Mucosa of descending colon (tissue), 3 donors: ENCODE measurements at regions not wholly inside any gene's neighbourhood (a gene's known extent, or its start where the extent isn't known, plus 50 kb on each side); places are given as distances from the start of the nearest gene placed in this dataset.

Experiments
- ATAC-seq: fragments of 200-7000 bp; cut with Tn5 transposase; one replicate; pipeline ENCODE4 v1.9.1; 2020; ENCODE audit warnings: mild to moderate bottlenecking, moderate library complexity
- DNase-seq, 3 donors: peaks; one replicate each; pipeline ENCODE4 v3.0.0-alpha.2; 2020
- H3K36me3 ChIP-seq: fragments of 200-600 bp; one replicate; pipeline ENCODE4 v1.8.0; 2021; ENCODE audit warnings: low read depth, mild to moderate bottlenecking
- H3K4me1 ChIP-seq: fragments of 200-600 bp; one replicate; pipeline ENCODE4 v1.8.0; 2021; ENCODE audit warnings: low read depth, mild to moderate bottlenecking
- H3K4me3 ChIP-seq: fragments of 200-600 bp; one replicate; pipeline ENCODE4 v1.8.0; 2021; ENCODE audit warnings: mild to moderate bottlenecking
- H3K9me3 ChIP-seq: fragments of 200-600 bp; one replicate; pipeline ENCODE4 v1.8.0; 2021; ENCODE audit warnings: mild to moderate bottlenecking
- CTCF ChIP-seq: fragments of 200-600 bp; IDR thresholded peaks from one replicate; pipeline ENCODE4 v1.8.0; 2022; ENCODE audit warnings: antibody characterized with exemption, mild to moderate bottlenecking
- intact Hi-C, 2 donors: fragments of 100-400 bp; cut with DNase I in 1 of 2; cut with micrococcal nuclease in 1 of 2; formaldehyde crosslinking; loops; one replicate each; pipeline versions ENCODE4 v1.11.0 to v1.11.1; 2022; cut with DNase I, micrococcal nuclease
- donor health status: DM: no; HTN: no; CAD: no; lungs with moderate emphysema.
- donor health status: DM: no; HTN: no; CAD: no.
- donor health status: DM: no; HTN: yes; CAD: no.

GRCh38 chr3:182172534-182172933 is 460.8 kb downstream of the SOX2 start:
- no peak overlapping the region for H3K4me3 ChIP-seq
- no peaks in the 10 kb centered on the region for H3K4me1 ChIP-seq
- intact Hi-C loops = no loop called here
- no peak for TF ChIP-seq CTCF
- ATAC-seq = no peak
- H3K9me3 ChIP-seq = no peaks in the 10 kb centered on the region
- no peaks in the 10 kb centered on the region for H3K36me3 ChIP-seq
- DNase-seq = no peak

GRCh38 chr3:182178488-182179200 is 466.9 kb downstream of the SOX2 start:
- DNase-seq = no peak
- intact Hi-C loops = no loop called here
- no peaks in the 10 kb centered on the region for H3K36me3 ChIP-seq
- no peak for TF ChIP-seq CTCF
- H3K9me3 ChIP-seq = no peaks in the 10 kb centered on the region
- no peaks in the 10 kb centered on the region for H3K4me1 ChIP-seq
- ATAC-seq = no peak
- no peak overlapping the region for H3K4me3 ChIP-seq

GRCh38 chr3:182179631-182180030 is 467.9 kb downstream of the SOX2 start:
- DNase-seq (no peak), ATAC-seq (no peak)
- Histone ChIP-seq H3K9me3 (no peaks in the 10 kb centered on the region), H3K4me1 (no peaks in the 10 kb centered on the region), H3K36me3 (no peaks in the 10 kb centered on the region), H3K4me3 (no peak overlapping the region)
- no peak for TF ChIP-seq CTCF
- intact Hi-C loops = no loop called here

GRCh38 chr3:182180654-182181385 is 469.1 kb downstream of the SOX2 start:
- H3K4me3 ChIP-seq = no peak overlapping the region
- no peaks in the 10 kb centered on the region for H3K36me3 ChIP-seq
- H3K4me1 ChIP-seq = no peaks in the 10 kb centered on the region
- H3K9me3 ChIP-seq = no peaks in the 10 kb centered on the region
- ATAC-seq (no peak), DNase-seq (no peak)
- TF ChIP-seq CTCF = no peak
- intact Hi-C loops = no loop called here

GRCh38 chr3:182182531-182182968 is 470.8 kb downstream of the SOX2 start:
- no peak for DNase-seq
- Histone ChIP-seq H3K9me3 (no peaks in the 10 kb centered on the region), H3K4me1 (no peaks in the 10 kb centered on the region), H3K36me3 (no peaks in the 10 kb centered on the region), H3K4me3 (no peak overlapping the region)
- no peak for TF ChIP-seq CTCF
- intact Hi-C loops = no loop called here
- ATAC-seq = no peak
